Sigmoid colon (tissue), 6 donors: ENCODE measurements at regions not wholly inside any gene's neighbourhood (a gene's known extent, or its start where the extent isn't known, plus 50 kb on each side); places are given as distances from the start of the nearest gene placed in this dataset.

Source experiments
- DNase-seq: peaks from one replicate; pipeline ENCODE4 v3.0.0-alpha.2; 2019
- H3K27ac ChIP-seq, 4 donors: fragments of 200-600 bp; sonication (generic); one replicate each; pipeline ENCODE4 v1.5.1; 2016 to 2019; ENCODE audit warnings: mild to moderate bottlenecking in 1 of 4
- H3K27me3 ChIP-seq, 3 donors: fragments of 200-600 bp; sonication (generic); one replicate each; pipeline ENCODE4 v1.5.1; 2019; ENCODE audit warnings: mild to moderate bottlenecking in 1 of 3
- H3K36me3 ChIP-seq, 4 donors: fragments of 200-600 bp; sonication (generic); one replicate each; pipeline ENCODE4 v1.5.1; 2016 to 2019
- H3K4me1 ChIP-seq, 4 donors: fragments of 200-600 bp; sonication (generic); one replicate each; pipeline ENCODE4 v1.5.1; 2017 to 2019
- H3K4me3 ChIP-seq, 4 donors: fragments of 200-600 bp; sonication (generic); one replicate each; pipeline ENCODE4 v1.5.1; 2017 to 2019; ENCODE audit warnings: mild to moderate bottlenecking in 2 of 4, moderate library complexity in 1 of 4
- H3K9me3 ChIP-seq, 4 donors: fragments of 200-600 bp in 3 of 4; sonication (generic) in 3 of 4; one replicate each; pipeline versions ENCODE4 v1.5.1 to v1.6.1; 2013 to 2019
- CTCF ChIP-seq, 4 experiments: fragments of 450-650 bp in 3 of 4; fragments of 200-600 bp in 1 of 4; IDR thresholded peaks; one replicate each; pipeline ENCODE4 v1.5.1; 2016 to 2019; ENCODE audit warnings: antibody characterized with exemption in 4 of 4, mild to moderate bottlenecking in 3 of 4, moderate library complexity in 2 of 4
- EP300 ChIP-seq, 4 donors: sonication (generic); formaldehyde crosslinking; IDR thresholded peaks; one replicate each; pipeline ENCODE4 v1.6.1; 2017; ENCODE audit warnings: antibody characterized with exemption in 4 of 4
- POLR2A ChIP-seq, 2 donors: fragments of 450-650 bp; IDR thresholded peaks; one replicate each; pipeline ENCODE4 v1.6.1; 2016; ENCODE audit warnings: antibody characterized with exemption in 2 of 2, mild to moderate bottlenecking in 2 of 2, moderate library complexity in 2 of 2
- POLR2AphosphoS5 ChIP-seq, 4 donors: sonication (generic); formaldehyde crosslinking; IDR thresholded peaks; one replicate each; pipeline ENCODE4 v1.6.1; 2017; ENCODE audit warnings: antibody characterized with exemption in 4 of 4
- WGBS, 2 donors: extraction: QIAGEN DNeasy Blood & Tissue Kit; methylation state at CpG; one replicate each; pipeline ENCODE4 v1.1.7; 2013; 5-methylcytosine and 5-hydroxymethylcytosine counted together
- intact Hi-C: fragments of 100-400 bp; cut with DNase I; formaldehyde crosslinking; loops from one replicate; pipeline ENCODE4 v1.15.1; 2023
- donor health status: healthy with polysubstance abuse.
- donor health status: healthy.

- no peak for DNase-seq
- intact Hi-C loops: no loop called here
- WGBS, 2 donors: 91 to 92% methylated on average over 2 of the region's 2 CpGs
- Histone ChIP-seq H3K36me3 (no peaks in the 10 kb centered on the region), H3K4me1 (no peaks in the 10 kb centered on the region), H3K9me3 (no peaks in the 10 kb centered on the region), H3K27me3 (no peaks in the 10 kb centered on the region), H3K4me3 (no peak overlapping the region), H3K27ac (no peak overlapping the region)
- TF ChIP-seq POLR2A (IDR thresholded peaks at IDR 0.05) (no peak), POLR2AphosphoS5 (IDR thresholded peaks at IDR 0.05) (no peak), EP300 (IDR thresholded peaks at IDR 0.05) (no peak), CTCF (IDR thresholded peaks at IDR 0.05) (no peak)
These were observed 807.0 kb downstream of the SLC4A3 start for GRCh38 chr2:220434385-220434784.

- 83 to 95% methylated on average over 2 of the region's 2 CpGs for WGBS, 2 donors
- intact Hi-C loops: no loop called here
- Histone ChIP-seq H3K27me3 (no peaks in the 10 kb centered on the region), H3K9me3 (no peaks in the 10 kb centered on the region), H3K27ac (no peak overlapping the region), H3K36me3 (no peaks in the 10 kb centered on the region), H3K4me1 (no peaks in the 10 kb centered on the region), H3K4me3 (no peak overlapping the region)
- no peak for DNase-seq
- TF ChIP-seq POLR2A (IDR thresholded peaks at IDR 0.05): no peak
- no peak for TF ChIP-seq POLR2AphosphoS5 (IDR thresholded peaks at IDR 0.05)
- no peak for TF ChIP-seq CTCF (IDR thresholded peaks at IDR 0.05)
- no peak for TF ChIP-seq EP300 (IDR thresholded peaks at IDR 0.05)
These were observed 810.5 kb downstream of the SLC4A3 start for GRCh38 chr2:220437938-220438337.

- no peaks in the 10 kb centered on the region for H3K9me3 ChIP-seq
- DNase-seq: no peak
- H3K4me3 ChIP-seq: no peak overlapping the region
- no peaks in the 10 kb centered on the region for H3K27me3 ChIP-seq
- TF ChIP-seq POLR2A (IDR thresholded peaks at IDR 0.05): no peak
- TF ChIP-seq POLR2AphosphoS5 (IDR thresholded peaks at IDR 0.05): no peak
- no peak for TF ChIP-seq EP300 (IDR thresholded peaks at IDR 0.05)
- no peak for TF ChIP-seq CTCF (IDR thresholded peaks at IDR 0.05)
- no peak overlapping the region for H3K27ac ChIP-seq
- intact Hi-C loops: no loop called here
- no peaks in the 10 kb centered on the region for H3K4me1 ChIP-seq
- no peaks in the 10 kb centered on the region for H3K36me3 ChIP-seq
- WGBS, 2 donors: 88 to 95% methylated on average over 2 of the region's 2 CpGs
These were observed 813.3 kb downstream of the SLC4A3 start for GRCh38 chr2:220440731-220441130.

GRCh38 chr2:220441404-220441803 lies 814.0 kb downstream of the SLC4A3 start:
- Histone ChIP-seq H3K9me3 (no peaks in the 10 kb centered on the region), H3K36me3 (no peaks in the 10 kb centered on the region), H3K4me3 (no peak overlapping the region), H3K4me1 (no peaks in the 10 kb centered on the region), H3K27me3 (no peaks in the 10 kb centered on the region), H3K27ac (no peak overlapping the region)
- TF ChIP-seq POLR2A (IDR thresholded peaks at IDR 0.05): no peak
- no peak for DNase-seq
- intact Hi-C loops: no loop called here
- 95 to 96% methylated on average over 3 of the region's 3 CpGs for WGBS, 2 donors

GRCh38 chr2:220442012-220442411 lies 814.6 kb downstream of the SLC4A3 start:
- Histone ChIP-seq H3K4me3 (no peak overlapping the region), H3K27me3 (no peaks in the 10 kb centered on the region), H3K27ac (no peak overlapping the region), H3K36me3 (no peaks in the 10 kb centered on the region), H3K9me3 (no peaks in the 10 kb centered on the region), H3K4me1 (no peaks in the 10 kb centered on the region)
- WGBS, 2 donors: 48 to 74% methylated on average over 3 of the region's 3 CpGs
- intact Hi-C loops: no loop called here
- TF ChIP-seq POLR2A (IDR thresholded peaks at IDR 0.05): no peak
- no peak for TF ChIP-seq EP300 (IDR thresholded peaks at IDR 0.05)
- TF ChIP-seq CTCF (IDR thresholded peaks at IDR 0.05): no peak
- no peak for TF ChIP-seq POLR2AphosphoS5 (IDR thresholded peaks at IDR 0.05)
- no peak for DNase-seq
